GM04503 (cell line): ENCODE measurements at regions not wholly inside any gene's neighbourhood (a gene's known extent, or its start where the extent isn't known, plus 50 kb on each side); places are given as distances from the start of the nearest gene placed in this dataset.

Experiments
- DNase-seq: peaks from one replicate; pipeline ENCODE4 v3.0.0-alpha.2; 2012; ENCODE audit warnings: low read depth

- DNase-seq = no peak
These were observed 84.8 kb upstream of the RNF217 start for GRCh38 chr6:124877468-124877867.

GRCh38 chr6:124879110-124879991, 82.9 kb upstream of the RNF217 start:
- DNase-seq = no peak

- DNase-seq = no peak
These were observed 82.3 kb upstream of the RNF217 start for GRCh38 chr6:124879992-124880355.

GRCh38 chr6:124881898-124882578, 80.2 kb upstream of the RNF217 start:
- DNase-seq = no peak

GRCh38 chr6:124882579-124883393, 79.5 kb upstream of the RNF217 start:
- DNase-seq = peak; percentile 49

- no peak for DNase-seq
These were observed 77.1 kb upstream of the RNF217 start for GRCh38 chr6:124885171-124885570.

GRCh38 chr6:124887872-124888580, 74.2 kb upstream of the RNF217 start:
- no peak for DNase-seq

- no peak for DNase-seq
These were observed 73.5 kb upstream of the RNF217 start for GRCh38 chr6:124888581-124889371.

- no peak for DNase-seq
These were observed 61.2 kb upstream of the RNF217 start for GRCh38 chr6:124901084-124901483.

GRCh38 chr6:124903797-124904196, 58.4 kb upstream of the RNF217 start:
- DNase-seq = no peak

- DNase-seq = no peak
These were observed 54.6 kb upstream of the RNF217 start for GRCh38 chr6:124907596-124907995.
